Iris pigment epithelial cell (primary cell): ENCODE measurements at regions not wholly inside any gene's neighbourhood (a gene's known extent, or its start where the extent isn't known, plus 50 kb on each side); places are given as distances from the start of the nearest gene placed in this dataset.
"Not testable (repeated sequence)": the region's sequence is repeated elsewhere in the genome, so short reads cannot be mapped to it uniquely, and the experiment has no call there.

Source experiments
- DNase-seq: peaks from one replicate; pipeline ENCODE4 v3.0.0-alpha.2; 2011; ENCODE audit warnings: low read depth

DNA sequence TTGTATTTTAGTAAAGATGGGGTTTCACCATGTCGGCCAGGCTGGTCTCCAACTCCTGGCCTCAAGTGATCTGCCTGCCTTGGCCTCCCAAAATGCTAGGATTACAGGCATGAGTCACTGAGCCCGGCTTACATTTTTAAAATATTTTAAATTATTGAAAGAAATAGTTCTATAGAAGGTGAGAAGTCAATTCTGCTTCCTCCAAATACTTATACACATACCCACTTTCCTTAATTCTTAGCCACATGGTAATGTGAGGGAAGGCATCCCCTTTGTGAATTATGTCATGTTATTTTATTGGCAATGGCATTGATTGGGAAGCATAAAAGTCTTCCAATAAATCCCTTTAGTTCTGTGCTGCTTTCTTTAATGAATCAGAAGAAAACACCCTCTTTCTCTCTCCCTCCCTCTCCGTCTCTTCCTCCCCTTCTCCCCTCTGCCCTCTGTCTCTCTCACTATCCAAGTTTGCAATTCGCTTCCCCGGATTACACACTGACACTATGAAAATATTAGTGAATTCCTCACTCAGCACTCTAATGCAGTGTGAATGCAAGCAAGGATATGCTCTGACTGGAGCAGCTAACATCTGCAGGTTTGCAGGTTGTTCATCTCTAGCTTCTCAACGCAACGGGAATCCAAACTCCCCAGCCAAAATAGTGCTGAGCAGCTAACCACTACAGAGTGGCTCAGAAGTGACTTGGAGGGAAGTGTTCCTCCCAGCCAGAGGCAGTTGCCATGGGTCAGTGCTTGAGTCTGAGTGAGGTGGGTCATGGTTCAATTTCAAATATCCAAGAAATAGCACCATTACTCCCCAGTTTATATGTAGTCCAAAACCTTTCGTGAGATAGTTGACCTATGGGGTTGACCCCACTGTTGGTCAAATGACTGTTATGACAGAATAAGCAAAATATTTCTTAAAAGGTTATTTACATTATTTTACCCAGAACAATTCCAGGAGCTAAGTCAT, 77.8 kb upstream of the CD55 start:
- peak; percentile 25 for DNase-seq

DNA sequence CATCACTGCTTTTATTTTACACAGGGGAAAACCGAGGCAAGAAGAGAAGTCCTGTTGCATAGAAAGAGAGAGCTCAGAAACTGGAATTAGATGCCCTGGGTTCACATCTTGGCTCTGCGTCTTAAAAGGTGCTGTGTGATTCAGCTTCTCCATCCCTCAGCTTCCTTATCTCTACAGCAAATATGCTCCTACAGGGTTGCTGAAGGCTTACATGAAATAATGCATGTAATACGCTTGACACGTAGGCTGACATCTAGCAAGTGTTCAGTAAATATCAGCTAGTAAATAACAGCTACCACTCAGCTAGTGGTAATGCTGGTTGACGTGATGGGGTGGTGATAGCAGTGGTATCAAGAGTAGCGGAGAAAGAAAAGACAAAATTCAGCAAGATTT, 77.1 kb upstream of the CD55 start:
- DNase-seq = peak; percentile 66

DNA sequence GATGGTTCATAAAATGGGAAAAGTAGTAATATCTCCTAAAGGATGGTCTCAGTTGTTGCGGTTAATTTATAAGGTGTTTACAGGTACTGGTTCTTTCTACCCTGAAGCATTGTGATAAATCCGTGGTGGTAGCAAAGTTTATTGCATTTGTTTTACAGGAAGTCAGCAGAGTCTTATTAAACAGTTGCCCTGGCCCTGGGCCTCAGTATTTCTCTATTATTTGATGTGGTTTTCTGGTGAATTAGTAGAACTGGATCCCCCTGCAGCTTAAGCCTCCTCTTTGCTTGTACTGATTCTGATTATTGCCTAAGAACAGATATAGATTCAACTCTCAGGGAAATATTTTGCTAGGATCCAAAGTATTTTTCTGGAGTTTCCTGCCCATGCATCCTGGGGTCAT, 76.4 kb upstream of the CD55 start:
- no peak for DNase-seq

DNA sequence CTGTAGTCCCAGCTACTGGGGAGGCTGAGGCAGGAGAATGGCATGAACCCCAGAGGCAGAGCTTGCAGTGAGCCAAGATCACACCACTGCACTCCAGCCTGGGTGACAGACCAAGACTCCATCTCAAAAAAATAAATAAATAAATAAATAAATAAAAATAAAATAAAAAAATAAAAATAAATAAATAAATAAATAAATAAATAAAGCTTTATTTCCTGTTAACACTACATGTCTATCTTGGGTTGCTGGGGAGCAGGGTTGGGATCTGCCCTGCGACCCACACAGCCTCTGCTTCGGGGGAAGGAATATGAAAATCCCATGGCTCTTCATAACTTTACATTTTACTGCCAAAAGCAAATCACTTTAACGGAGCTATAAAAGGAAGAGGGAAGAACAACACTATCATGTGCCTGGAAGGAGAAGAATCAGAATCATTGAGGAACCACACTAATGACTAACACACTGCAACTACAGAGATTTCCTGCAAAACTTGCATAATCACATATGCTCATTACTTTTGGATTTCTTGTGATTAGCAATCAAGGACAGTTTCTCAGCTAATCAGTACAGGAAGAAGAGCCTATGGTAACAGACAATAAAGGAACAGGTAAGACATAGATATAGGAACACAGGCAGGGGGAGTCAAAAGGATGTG, 72.8 kb upstream of the CD55 start:
- DNase-seq = peak; percentile 71

DNA sequence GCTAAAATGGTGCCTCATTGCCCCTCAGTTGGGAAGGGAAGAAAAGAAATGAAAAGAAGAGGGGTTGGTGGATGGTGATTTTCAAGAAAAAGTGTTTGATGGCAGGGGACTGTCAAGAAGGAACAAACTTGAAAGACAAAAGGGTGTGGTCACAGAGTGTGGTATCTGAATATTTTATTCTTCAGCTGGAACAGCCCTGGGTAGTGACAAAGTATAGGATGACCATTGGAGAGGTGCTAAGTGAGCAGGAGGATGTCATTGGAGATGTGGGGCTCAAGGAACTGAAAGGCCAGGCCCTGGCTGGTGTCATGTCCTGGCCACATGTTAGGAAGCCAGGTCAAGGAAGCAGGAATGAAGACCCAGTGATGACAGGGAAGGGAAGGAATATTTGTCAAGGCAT, 71.0 kb upstream of the CD55 start:
- DNase-seq = no peak

DNA sequence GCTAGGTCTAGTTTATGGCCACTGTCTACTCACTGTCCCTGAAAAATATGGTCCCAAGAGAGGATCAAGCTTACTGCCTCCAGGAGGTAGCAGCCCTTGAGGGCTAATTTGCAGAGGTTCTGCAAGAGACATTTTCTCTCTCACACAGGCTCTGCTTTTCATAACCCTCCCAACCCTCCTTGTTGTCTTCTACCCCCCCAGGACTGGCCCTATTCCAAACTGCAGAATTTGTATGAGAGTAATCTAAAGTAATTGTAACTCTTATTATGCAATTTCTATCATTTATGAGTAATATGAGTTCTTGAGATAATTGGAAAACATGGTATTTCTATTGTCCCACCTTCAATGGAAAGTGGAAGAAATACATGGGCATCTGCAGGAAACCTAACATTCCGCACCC, 70.4 kb upstream of the CD55 start:
- DNase-seq = peak; percentile 47

DNA sequence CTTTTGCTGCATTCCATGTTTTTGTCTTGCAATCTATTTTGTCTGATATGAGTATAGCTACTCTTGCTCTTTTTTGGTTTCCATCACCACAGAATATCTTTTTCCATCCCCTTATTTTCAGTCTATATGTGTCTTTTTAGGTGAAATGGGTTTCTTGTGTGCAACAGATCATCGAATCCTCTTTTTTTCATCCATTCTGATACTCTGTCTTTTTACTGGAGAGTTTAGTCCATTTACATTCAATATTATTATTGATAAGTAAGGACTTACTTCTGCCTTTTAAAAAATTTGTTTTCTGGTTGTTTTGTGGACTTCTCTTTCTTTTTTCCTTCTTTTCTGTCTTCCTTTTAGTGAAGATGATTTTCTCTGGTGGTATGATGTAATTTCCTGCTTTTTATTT, 64.6 kb upstream of the CD55 start:
- no peak for DNase-seq

DNA sequence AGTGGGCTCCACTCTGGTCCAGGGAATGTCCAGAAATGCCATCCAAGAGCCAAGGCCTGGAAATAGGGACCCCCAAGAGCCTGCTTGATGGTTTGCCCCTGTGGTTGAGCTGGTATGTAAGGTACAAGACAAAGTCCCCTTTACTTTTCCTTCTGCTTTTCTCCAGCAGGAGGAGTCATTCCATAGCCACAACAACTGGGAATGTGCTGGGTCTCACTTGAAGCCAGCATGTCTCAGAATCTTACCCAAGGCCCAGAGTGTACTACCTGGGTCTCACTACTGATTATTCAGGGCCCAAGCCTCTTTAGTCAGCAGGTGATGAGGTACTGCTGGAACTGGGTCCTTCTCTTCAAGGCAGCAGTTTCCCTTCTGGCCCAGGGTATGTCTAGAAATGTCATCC, 62.1 kb upstream of the CD55 start:
- DNase-seq = peak; percentile 59

DNA sequence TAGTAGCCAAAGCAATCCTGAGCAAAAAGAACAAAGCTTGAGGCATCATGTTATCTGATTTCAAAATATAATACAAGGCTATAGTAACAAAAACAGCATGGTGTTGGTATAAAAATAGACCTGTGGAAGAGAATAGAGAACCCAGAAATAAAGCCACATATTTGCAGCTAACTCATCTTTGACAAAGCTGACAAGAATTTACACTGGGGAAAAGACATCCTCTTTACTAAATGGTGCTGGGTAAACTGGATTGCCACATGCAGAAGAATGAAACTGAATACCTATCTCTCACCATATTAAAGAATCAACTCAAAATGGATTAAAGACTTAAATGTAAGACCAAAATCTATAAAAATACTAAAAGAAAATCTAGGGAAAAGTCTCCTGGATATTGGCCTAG, 59.5 kb upstream of the CD55 start:
- peak; percentile 77 for DNase-seq

DNA sequence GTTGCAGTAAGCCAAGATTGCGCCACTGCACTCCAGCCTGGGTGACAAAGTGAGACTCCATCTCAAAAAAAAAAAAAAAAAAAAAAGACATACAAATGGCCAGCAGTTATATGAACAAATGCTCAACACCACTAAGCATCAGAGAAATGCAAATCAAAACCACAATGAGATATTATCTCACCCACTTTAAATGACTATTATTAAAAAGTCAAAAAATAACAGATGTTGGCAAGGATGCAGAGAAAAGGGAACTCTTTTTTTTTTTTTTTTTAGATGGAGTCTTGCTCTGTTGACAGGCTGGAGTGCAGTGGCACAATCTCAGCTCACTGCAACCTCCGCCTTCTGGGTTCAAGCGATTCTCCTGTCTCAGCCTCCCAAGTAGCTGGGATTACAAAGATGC, 58.6 kb upstream of the CD55 start:
- DNase-seq = not testable (repeated sequence)

DNA sequence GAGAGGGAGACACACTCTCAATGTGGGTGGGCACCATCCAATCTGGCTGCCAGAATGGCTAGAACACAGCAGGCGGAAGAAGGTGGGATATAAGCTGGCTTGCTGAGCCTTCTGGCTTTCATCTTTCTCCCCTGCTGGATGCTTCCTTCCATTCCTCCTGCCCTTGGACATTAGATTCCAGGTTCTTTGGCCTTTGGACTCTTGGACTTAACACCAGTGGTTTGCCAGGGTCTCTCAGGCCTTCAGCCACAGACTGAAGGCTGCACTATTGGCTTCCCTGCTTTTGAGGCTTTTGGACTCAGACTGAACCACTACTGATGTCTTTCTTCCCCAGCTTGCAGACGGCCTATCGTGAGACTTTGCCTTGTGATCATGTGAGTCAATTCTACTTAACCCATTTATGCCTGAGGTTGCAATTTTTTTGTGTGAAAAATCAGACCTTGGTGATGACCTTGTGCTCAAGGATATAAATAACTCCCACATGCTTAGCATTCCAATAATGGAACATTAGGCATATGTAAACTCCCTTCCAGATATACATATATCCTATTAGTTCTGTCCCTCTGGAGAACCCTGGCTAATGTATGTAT, 56.7 kb upstream of the CD55 start:
- DNase-seq = no peak

DNA sequence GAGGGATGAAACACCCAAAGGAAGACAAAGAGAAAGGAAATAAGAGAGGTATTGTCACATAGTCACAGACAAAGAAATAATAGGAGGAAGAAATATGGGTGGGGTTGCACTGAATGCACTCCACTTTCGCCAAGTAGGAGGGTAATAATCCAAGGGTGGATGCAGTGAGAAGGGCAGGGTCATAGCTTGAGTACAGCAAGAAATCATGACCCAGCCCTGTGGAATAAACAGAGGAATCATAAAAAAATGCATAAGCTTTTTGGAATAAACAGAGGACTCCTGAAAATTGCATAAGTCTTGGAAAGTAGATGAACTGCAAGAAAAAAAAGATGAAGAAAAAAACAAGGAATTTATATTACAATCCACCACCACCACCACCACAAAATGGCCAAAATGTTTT, 53.1 kb upstream of the CD55 start:
- no peak for DNase-seq

DNA sequence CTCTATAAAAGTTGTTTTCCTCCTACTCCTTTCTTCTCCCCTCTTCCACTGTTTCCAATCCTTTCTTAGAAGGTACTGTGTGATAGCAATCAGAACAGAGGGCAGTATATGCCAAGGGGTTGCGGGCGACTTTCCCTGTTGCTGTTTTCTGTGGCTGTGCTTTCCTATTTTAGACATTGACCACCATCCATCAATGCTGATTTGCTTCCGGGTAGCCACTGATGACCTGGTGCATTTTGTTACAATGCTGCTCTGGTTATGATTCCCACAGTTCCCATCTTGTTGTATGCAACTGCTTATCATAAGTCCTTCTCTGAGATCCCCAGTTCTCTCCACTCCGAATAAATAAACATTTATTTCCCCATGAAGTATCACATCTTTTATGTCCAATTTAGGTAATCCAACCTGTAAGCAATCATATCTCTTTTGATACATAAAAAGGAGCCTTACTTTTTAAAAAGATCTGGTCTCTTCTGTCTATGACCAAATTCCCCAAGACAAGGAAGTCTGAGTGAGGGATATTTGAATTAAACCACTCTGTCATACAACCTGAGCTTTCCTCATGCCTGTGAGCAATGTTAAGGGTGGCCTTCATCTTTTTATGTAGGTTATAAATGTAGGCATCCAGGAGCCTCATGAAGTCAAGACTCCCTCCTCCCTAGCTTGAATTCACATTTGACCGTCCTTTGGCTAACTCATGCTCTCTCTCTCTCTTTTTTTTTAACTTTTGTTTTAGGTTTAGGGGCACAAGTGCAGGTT, 52.5 kb upstream of the CD55 start:
- no peak for DNase-seq
